DOHH2 (cell line): ENCODE measurements at regions not wholly inside any gene's neighbourhood (a gene's known extent, or its start where the extent isn't known, plus 50 kb on each side); places are given as distances from the start of the nearest gene placed in this dataset.

Source experiments
- H3F3A ChIP-seq: fragments of 200-600 bp; sonication (generic), shearing (Covaris generic); 2 replicates; pipeline ENCODE4 v1.6.0; 2016; ENCODE audit warnings: antibody characterized with exemption, mild to moderate bottlenecking; ENCODE audit not compliant: control insufficient read depth, insufficient read depth
- H3K27ac ChIP-seq: fragments of 200-600 bp; sonication (generic); 2 replicates; pipeline ENCODE4 v1.5.1; 2014; ENCODE audit warnings: low read depth, mild to moderate bottlenecking, low read length, moderate library complexity
- H3K27me3 ChIP-seq: fragments of 200-600 bp; sonication (generic); 2 replicates; pipeline ENCODE4 v1.6.1; 2014; ENCODE audit warnings: mild to moderate bottlenecking, low read length, mixed read lengths; ENCODE audit not compliant: control insufficient read depth
- H3K36me3 ChIP-seq: fragments of 200-600 bp; sonication (generic); 2 replicates; pipeline ENCODE4 v1.6.1; 2014; ENCODE audit warnings: mild to moderate bottlenecking, low read length, moderate library complexity, mixed read lengths; ENCODE audit not compliant: control insufficient read depth
- H3K4me1 ChIP-seq: fragments of 200-600 bp; sonication (generic); 2 replicates; pipeline ENCODE4 v1.6.1; 2014; ENCODE audit warnings: mild to moderate bottlenecking, low read length, mixed read lengths; ENCODE audit not compliant: control insufficient read depth
- H3K4me2 ChIP-seq: fragments of 200-600 bp; sonication (generic); 2 replicates; pipeline ENCODE4 v1.6.0; 2014; ENCODE audit warnings: mild to moderate bottlenecking, low read length, moderate library complexity
- H3K4me3 ChIP-seq: fragments of 200-600 bp; sonication (generic); 2 replicates; pipeline ENCODE4 v1.5.1; 2014; ENCODE audit warnings: mild to moderate bottlenecking, low read length, mixed read lengths
- H3K79me2 ChIP-seq: fragments of 200-600 bp; sonication (generic); 2 replicates; pipeline ENCODE4 v1.6.1; 2014; ENCODE audit warnings: mild to moderate bottlenecking, low read length, mixed read lengths; ENCODE audit not compliant: control insufficient read depth
- H3K9me2 ChIP-seq: fragments of 200-600 bp; sonication (generic); replicated peaks from 2 replicates; pipeline ENCODE4 v1.6.1; 2014; ENCODE audit warnings: mild to moderate bottlenecking, low read length, mixed read lengths; ENCODE audit not compliant: control insufficient read depth
- H3K9me3 ChIP-seq: fragments of 200-600 bp; sonication (generic); 2 replicates; pipeline ENCODE4 v1.6.1; 2014; ENCODE audit warnings: antibody characterized with exemption, low read length, mixed read lengths; ENCODE audit not compliant: control insufficient read depth, insufficient read depth
- H4K20me1 ChIP-seq: fragments of 200-600 bp; sonication (generic); 2 replicates; pipeline ENCODE4 v1.6.0; 2014; ENCODE audit warnings: low read depth, mild to moderate bottlenecking, antibody characterized with exemption, low read length, moderate library complexity; ENCODE audit not compliant: control insufficient read depth, insufficient read depth
- CTCF ChIP-seq: fragments of 200-600 bp; sonication (generic); IDR thresholded peaks from one replicate; pipeline ENCODE4 v1.5.1; 2014; ENCODE audit warnings: antibody characterized with exemption, mild to moderate bottlenecking, low read depth, low read length; ENCODE audit not compliant: poor library complexity, severe bottlenecking
- EZH2phosphoT487 ChIP-seq: fragments of 200-600 bp; sonication (generic); IDR thresholded peaks from 2 replicates; pipeline ENCODE4 v1.6.1; 2017; ENCODE audit warnings: borderline replicate concordance, mild to moderate bottlenecking, antibody characterized with exemption, low read length, moderate library complexity, mixed read lengths

DNA sequence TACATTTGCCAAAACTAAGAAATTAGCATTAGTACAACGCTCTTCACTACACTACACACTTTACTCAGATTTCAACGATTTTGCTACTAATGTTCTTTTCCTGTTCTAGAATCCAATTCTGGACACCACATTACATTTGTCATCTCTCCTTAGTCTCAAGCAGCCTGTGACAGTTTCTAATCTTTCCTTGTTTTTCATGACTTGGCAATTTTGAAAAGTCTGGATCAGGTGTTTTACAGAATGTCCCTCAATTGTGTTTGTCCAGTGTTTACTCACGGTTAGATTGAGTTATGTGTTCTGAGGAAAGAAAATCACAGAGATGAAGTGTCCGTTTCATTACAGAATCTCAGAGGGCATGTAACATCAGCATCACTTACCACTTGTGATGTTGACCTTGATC, 372.6 kb downstream of the TFAP2A start:
- no peaks in the 10 kb centered on the region for H3K9me3 ChIP-seq
- no peak overlapping the region for H3K4me2 ChIP-seq
- no peaks in the 10 kb centered on the region for H3F3A ChIP-seq
- no peak overlapping the region for H3K27ac ChIP-seq
- no peaks in the 10 kb centered on the region for H3K27me3 ChIP-seq
- no peaks in the 10 kb centered on the region for H4K20me1 ChIP-seq
- no peaks in the 10 kb centered on the region for H3K4me1 ChIP-seq
- no peaks in the 10 kb centered on the region for H3K9me2 ChIP-seq
- TF ChIP-seq CTCF (no peak), EZH2phosphoT487 (no peak)
- no peaks in the 10 kb centered on the region for H3K36me3 ChIP-seq
- H3K4me3 ChIP-seq, result no peak overlapping the region
- no peaks in the 10 kb centered on the region for H3K79me2 ChIP-seq

DNA sequence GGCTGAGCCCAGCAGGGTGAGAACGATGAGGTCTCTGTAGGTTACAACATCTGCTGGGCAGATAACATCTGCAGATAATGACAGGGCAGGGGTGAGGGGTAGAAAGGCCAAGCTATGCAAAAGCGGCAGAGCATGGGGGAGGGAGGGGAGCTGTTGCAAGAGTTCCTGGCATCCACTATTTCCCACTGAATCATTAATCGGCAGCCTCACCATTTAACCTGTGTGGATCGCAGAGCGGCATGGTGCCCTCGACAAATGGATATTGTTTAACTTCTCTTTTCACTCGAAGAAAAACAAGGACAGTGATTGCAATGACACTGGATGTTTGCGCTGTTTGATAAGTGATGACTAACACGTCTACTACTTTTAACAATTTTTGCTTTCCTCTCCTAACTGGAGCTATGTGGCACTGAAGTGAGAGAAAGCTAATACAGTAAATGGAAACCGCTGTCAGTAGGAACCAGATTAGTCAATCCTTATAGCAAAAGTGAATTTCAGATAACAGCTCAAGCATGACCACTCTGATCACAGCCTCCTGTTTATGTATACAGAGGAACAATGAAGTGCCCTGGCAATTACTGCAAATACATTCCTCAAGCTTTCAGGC, 381.5 kb downstream of the TFAP2A start:
- no peak overlapping the region for H3K4me2 ChIP-seq
- no peaks in the 10 kb centered on the region for H3K27me3 ChIP-seq
- H3K4me1 ChIP-seq, result no peaks in the 10 kb centered on the region
- no peaks in the 10 kb centered on the region for H3K9me3 ChIP-seq
- H3K79me2 ChIP-seq, result no peaks in the 10 kb centered on the region
- no peaks in the 10 kb centered on the region for H3K9me2 ChIP-seq
- no peaks in the 10 kb centered on the region for H3F3A ChIP-seq
- H3K27ac ChIP-seq, result no peak overlapping the region
- no peaks in the 10 kb centered on the region for H3K36me3 ChIP-seq
- no peaks in the 10 kb centered on the region for H4K20me1 ChIP-seq
- H3K4me3 ChIP-seq, result no peak overlapping the region
- TF ChIP-seq CTCF (no peak), EZH2phosphoT487 (no peak)

- Histone ChIP-seq H3K4me2 (no peak overlapping the region), H3K27me3 (no peaks in the 10 kb centered on the region), H4K20me1 (no peaks in the 10 kb centered on the region), H3K36me3 (no peaks in the 10 kb centered on the region), H3F3A (no peaks in the 10 kb centered on the region), H3K4me1 (no peaks in the 10 kb centered on the region), H3K9me3 (no peaks in the 10 kb centered on the region), H3K27ac (no peak overlapping the region), H3K9me2 (no peaks in the 10 kb centered on the region), H3K4me3 (no peak overlapping the region), H3K79me2 (no peaks in the 10 kb centered on the region)
- TF ChIP-seq EZH2phosphoT487 (no peak), CTCF (no peak)
These were observed 383.3 kb downstream of the TFAP2A start for GRCh38 chr6:10031617-10032016.
